SK-N-SH (cell line): ENCODE measurements at regions not wholly inside any gene's neighbourhood (a gene's known extent, or its start where the extent isn't known, plus 50 kb on each side); places are given as distances from the start of the nearest gene placed in this dataset.

ENCODE experiments used
- EP300 ChIP-seq, 2 experiments: IDR thresholded peaks; 2 replicates each; pipeline versions ENCODE4 v1.4.0 to v1.6.1; 2012; ENCODE audit warnings: borderline replicate concordance in 1 of 2, low read depth in 1 of 2, low read length in 1 of 2
- FOXM1 ChIP-seq: IDR thresholded peaks from 2 replicates; pipeline ENCODE4 v1.4.0; 2012; ENCODE audit warnings: low read depth, mild to moderate bottlenecking
- RAD21 ChIP-seq: IDR thresholded peaks from 2 replicates; pipeline ENCODE4 v1.6.1; 2012; ENCODE audit warnings: mild to moderate bottlenecking, low read length
- SIN3A ChIP-seq: IDR thresholded peaks from 2 replicates; pipeline ENCODE4 v1.6.1; 2012; ENCODE audit warnings: low read depth, mild to moderate bottlenecking, low read length, moderate library complexity, borderline replicate concordance
- TF ChIP-seq, protein P1 (sequence below): fragments of 200-600 bp; sonication (generic); IDR thresholded peaks from 2 replicates; pipeline ENCODE4 v1.6.1; 2017; ENCODE audit warnings: antibody characterized with exemption, mild to moderate bottlenecking, moderate library complexity
- TF ChIP-seq, protein P2 (sequence below): fragments of 150-350 bp; IDR thresholded peaks from 2 replicates; pipeline ENCODE4 v1.6.1; 2017; ENCODE audit warnings: antibody characterized with exemption, low read length, low read depth, borderline replicate concordance

DNA sequence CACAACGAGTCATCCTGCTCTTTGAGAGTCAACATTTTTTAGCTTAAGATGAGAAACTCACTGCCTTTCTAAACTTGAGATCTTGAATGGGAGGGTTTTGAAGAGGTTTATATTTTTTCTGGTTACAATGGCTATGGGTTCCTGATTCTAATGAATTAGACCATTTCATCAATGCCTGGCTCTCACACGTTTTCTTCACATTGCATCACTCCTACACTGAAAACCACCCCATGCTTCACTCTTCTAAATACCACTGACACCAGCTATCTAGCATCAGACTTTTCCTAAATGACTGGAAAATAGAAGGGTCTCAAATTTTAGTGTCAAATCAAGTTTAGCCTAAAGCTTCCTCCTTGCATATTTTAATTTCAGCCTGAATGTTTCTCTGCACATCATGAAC is 606.1 kb upstream of the USP24 start:
- TF ChIP-seq, protein P1, sequence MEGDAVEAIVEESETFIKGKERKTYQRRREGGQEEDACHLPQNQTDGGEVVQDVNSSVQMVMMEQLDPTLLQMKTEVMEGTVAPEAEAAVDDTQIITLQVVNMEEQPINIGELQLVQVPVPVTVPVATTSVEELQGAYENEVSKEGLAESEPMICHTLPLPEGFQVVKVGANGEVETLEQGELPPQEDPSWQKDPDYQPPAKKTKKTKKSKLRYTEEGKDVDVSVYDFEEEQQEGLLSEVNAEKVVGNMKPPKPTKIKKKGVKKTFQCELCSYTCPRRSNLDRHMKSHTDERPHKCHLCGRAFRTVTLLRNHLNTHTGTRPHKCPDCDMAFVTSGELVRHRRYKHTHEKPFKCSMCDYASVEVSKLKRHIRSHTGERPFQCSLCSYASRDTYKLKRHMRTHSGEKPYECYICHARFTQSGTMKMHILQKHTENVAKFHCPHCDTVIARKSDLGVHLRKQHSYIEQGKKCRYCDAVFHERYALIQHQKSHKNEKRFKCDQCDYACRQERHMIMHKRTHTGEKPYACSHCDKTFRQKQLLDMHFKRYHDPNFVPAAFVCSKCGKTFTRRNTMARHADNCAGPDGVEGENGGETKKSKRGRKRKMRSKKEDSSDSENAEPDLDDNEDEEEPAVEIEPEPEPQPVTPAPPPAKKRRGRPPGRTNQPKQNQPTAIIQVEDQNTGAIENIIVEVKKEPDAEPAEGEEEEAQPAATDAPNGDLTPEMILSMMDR: no peak
- TF ChIP-seq SIN3A (no peak), EP300 (IDR thresholded peaks at IDR 0.05; ENCODE audit: borderline replicate concordance in 1 of 2, low read depth in 1 of 2, low read length in 1 of 2) (no peak), RAD21 (no peak), FOXM1 (no peak)
- TF ChIP-seq, protein P2, sequence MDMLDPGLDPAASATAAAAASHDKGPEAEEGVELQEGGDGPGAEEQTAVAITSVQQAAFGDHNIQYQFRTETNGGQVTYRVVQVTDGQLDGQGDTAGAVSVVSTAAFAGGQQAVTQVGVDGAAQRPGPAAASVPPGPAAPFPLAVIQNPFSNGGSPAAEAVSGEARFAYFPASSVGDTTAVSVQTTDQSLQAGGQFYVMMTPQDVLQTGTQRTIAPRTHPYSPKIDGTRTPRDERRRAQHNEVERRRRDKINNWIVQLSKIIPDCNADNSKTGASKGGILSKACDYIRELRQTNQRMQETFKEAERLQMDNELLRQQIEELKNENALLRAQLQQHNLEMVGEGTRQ: no peak
